Common myeloid progenitor, CD34-positive (primary cell): ENCODE measurements at regions not wholly inside any gene's neighbourhood (a gene's known extent, or its start where the extent isn't known, plus 50 kb on each side); places are given as distances from the start of the nearest gene placed in this dataset.

Experiments
- CTCF ChIA-PET: fragments of 350-600 bp; sonication (Branson Sonifier 250); formaldehyde crosslinking; loops from one replicate; lab custom pipeline; 2021; ENCODE audit warnings: antibody characterized with exemption; lab: Charles Lee
- POLR2A ChIA-PET: fragments of 350-600 bp; sonication (Branson Sonifier 250); formaldehyde crosslinking; loops from one replicate; lab custom pipeline; 2021; ENCODE audit warnings: antibody characterized with exemption; lab: Charles Lee
- DNase-seq, 3 donors: peaks; one replicate each; pipeline versions ENCODE4 v3.0.0 to v3.0.0-alpha.2; 2013
- H3K27ac ChIP-seq, 2 experiments: 1 replicate in 1 of 2; 2 replicates in 1 of 2; pipeline ENCODE4 v1.7.0; 2013; ENCODE audit warnings: inconsistent platforms in 2 of 2, low read length in 2 of 2, mild to moderate bottlenecking in 2 of 2, low read depth in 1 of 2, moderate library complexity in 1 of 2; ENCODE audit not compliant: severe bottlenecking in 2 of 2, insufficient read depth in 1 of 2, poor library complexity in 1 of 2
- H3K27me3 ChIP-seq, 5 experiments: replicated peaks in 2 of 5; 1 replicate in 3 of 5; 2 replicates in 2 of 5; pipeline versions ENCODE4 v1.6.1 to v1.7.0; 2013; ENCODE audit warnings: low read length in 4 of 5, mild to moderate bottlenecking in 2 of 5, moderate library complexity in 2 of 5, inconsistent platforms in 1 of 5; ENCODE audit not compliant: insufficient read depth in 5 of 5, control insufficient read depth in 4 of 5
- H3K36me3 ChIP-seq, 4 experiments: 1 replicate in 2 of 4; 2 replicates in 2 of 4; pipeline versions ENCODE4 v1.6.1 to v1.7.0; 2013; ENCODE audit warnings: low read length in 3 of 4, control low read depth in 1 of 4, mild to moderate bottlenecking in 1 of 4; ENCODE audit not compliant: control insufficient read depth in 4 of 4, insufficient read depth in 4 of 4
- H3K4me1 ChIP-seq, 4 experiments: 1 replicate in 3 of 4; 2 replicates in 1 of 4; pipeline versions ENCODE4 v1.6.1 to v1.7.1; 2013; ENCODE audit warnings: low read length in 3 of 4, mild to moderate bottlenecking in 3 of 4, control low read depth in 1 of 4, inconsistent platforms in 1 of 4, moderate library complexity in 1 of 4; ENCODE audit not compliant: control insufficient read depth in 4 of 4, insufficient read depth in 4 of 4; ENCODE audit errors: control extremely low read depth in 1 of 4
- H3K4me3 ChIP-seq, 7 experiments: 1 replicate in 4 of 7; 2 replicates in 3 of 7; pipeline versions ENCODE4 v1.5.1 to v1.7.0; 2013; ENCODE audit warnings: mild to moderate bottlenecking in 7 of 7, low read length in 6 of 7, moderate library complexity in 6 of 7, inconsistent platforms in 2 of 7, low read depth in 2 of 7, control low read depth in 1 of 7; ENCODE audit not compliant: insufficient read depth in 4 of 7, control insufficient read depth in 1 of 7; ENCODE audit errors: extremely low read depth in 1 of 7
- H3K9me3 ChIP-seq, 5 experiments: 1 replicate in 4 of 5; 2 replicates in 1 of 5; pipeline versions ENCODE4 v1.6.1 to v1.7.1; 2013; ENCODE audit warnings: low read length in 4 of 5, mild to moderate bottlenecking in 2 of 5, inconsistent platforms in 1 of 5, low read depth in 1 of 5, moderate library complexity in 1 of 5; ENCODE audit not compliant: control insufficient read depth in 4 of 5, insufficient read depth in 2 of 5; ENCODE audit errors: control extremely low read depth in 1 of 5
- WGBS: methylation state at CpG from one replicate; pipeline ENCODE4 v1.1.5; 2013; ENCODE audit not compliant: insufficient coverage; 5-methylcytosine and 5-hydroxymethylcytosine counted together

- H3K9me3 ChIP-seq = peaks cover 0 to 8% (median 1%) of the 10 kb centered on the region in 5 experiments
- H3K4me3 ChIP-seq = no peak overlapping the region
- ChIA-PET POLR2A (no interaction called here), CTCF (no interaction called here)
- H3K27ac ChIP-seq = no peak overlapping the region
- H3K36me3 ChIP-seq = no peaks in the 10 kb centered on the region
- DNase-seq = peak in 2 of 3 donors; percentile 26 to 52
- H3K4me1 ChIP-seq = peaks cover 0 to 6% (median 0%) of the 10 kb centered on the region in 4 experiments
- no CpG with 5 or more reads among the region's 2 CpGs for WGBS
- no peaks in the 10 kb centered on the region for H3K27me3 ChIP-seq
These were observed 81.1 kb downstream of the STMND1 start for GRCh38 chr6:17182961-17183360.

- no peaks in the 10 kb centered on the region for H3K27me3 ChIP-seq
These were observed 85.1 kb downstream of the STMND1 start for GRCh38 chr6:17186925-17187324.

GRCh38 chr6:17193106-17193775 lies 87.9 kb upstream of the RBM24 start:
- H3K9me3 ChIP-seq = no peaks in the 10 kb centered on the region
- no peak overlapping the region for H3K27ac ChIP-seq
- 57% methylated on average over 2 of the region's 3 CpGs for WGBS
- no peaks in the 10 kb centered on the region for H3K27me3 ChIP-seq
- no peaks in the 10 kb centered on the region for H3K36me3 ChIP-seq
- ChIA-PET CTCF (no interaction called here), POLR2A (no interaction called here)
- H3K4me1 ChIP-seq = peaks cover 0 to 4% (median 0%) of the 10 kb centered on the region in 4 experiments
- DNase-seq = peak in 2 of 3 donors; percentile 8 to 26
- H3K4me3 ChIP-seq = no peak overlapping the region

More at GRCh38 chr6:17186925-17187324, 85.1 kb downstream of the STMND1 start:
- peaks cover 0 to 3% (median 0%) of the 10 kb centered on the region in 5 experiments for H3K9me3 ChIP-seq
- H3K4me3 ChIP-seq = no peak overlapping the region
- peaks cover 0 to 10% (median 0%) of the 10 kb centered on the region in 4 experiments for H3K4me1 ChIP-seq
- no peaks in the 10 kb centered on the region for H3K36me3 ChIP-seq
- no CpG with 5 or more reads among the region's 1 CpG for WGBS
- CTCF ChIA-PET = no interaction called here
- POLR2A ChIA-PET = no interaction called here
- H3K27ac ChIP-seq = no peak overlapping the region
- DNase-seq = no peak

GRCh38 chr6:17197607-17198006 lies 83.6 kb upstream of the RBM24 start:
- Histone ChIP-seq H3K27me3 (no peaks in the 10 kb centered on the region), H3K9me3 (peaks cover 0 to 5% (median 4%) of the 10 kb centered on the region in 5 experiments), H3K27ac (no peak overlapping the region), H3K4me1 (no peaks in the 10 kb centered on the region), H3K36me3 (no peaks in the 10 kb centered on the region), H3K4me3 (no peak overlapping the region)
- WGBS = 93% methylated on average over 4 of the region's 6 CpGs
- DNase-seq = no peak
- ChIA-PET POLR2A (no interaction called here), CTCF (no interaction called here)

GRCh38 chr6:17200395-17200794 lies 80.8 kb upstream of the RBM24 start:
- Histone ChIP-seq H3K4me1 (no peaks in the 10 kb centered on the region), H3K4me3 (no peak overlapping the region), H3K27ac (no peak overlapping the region), H3K9me3 (peaks cover 0 to 5% (median 4%) of the 10 kb centered on the region in 5 experiments), H3K36me3 (no peaks in the 10 kb centered on the region), H3K27me3 (no peaks in the 10 kb centered on the region)
- POLR2A ChIA-PET = no interaction called here
- 51% methylated on average over 31 of the region's 34 CpGs for WGBS
- DNase-seq = no peak
- CTCF ChIA-PET = interaction anchor here (1.0 kb wide), 1 partner anchor 9 kb away, joined by 4 read pairs; no protein-coding TSS in a partner anchor

GRCh38 chr6:17202526-17202925 lies 78.6 kb upstream of the RBM24 start:
- Histone ChIP-seq H3K4me3 (no peak overlapping the region), H3K9me3 (peaks cover 0 to 10% (median 5%) of the 10 kb centered on the region in 5 experiments), H3K4me1 (no peaks in the 10 kb centered on the region), H3K27ac (no peak overlapping the region), H3K27me3 (no peaks in the 10 kb centered on the region), H3K36me3 (no peaks in the 10 kb centered on the region)
- DNase-seq = no peak
- CTCF ChIA-PET = no interaction called here
- 97% methylated on average over 7 of the region's 7 CpGs for WGBS
- POLR2A ChIA-PET = no interaction called here

GRCh38 chr6:17204533-17204932 lies 76.6 kb upstream of the RBM24 start:
- Histone ChIP-seq H3K36me3 (no peaks in the 10 kb centered on the region), H3K27me3 (no peaks in the 10 kb centered on the region), H3K4me3 (no peak overlapping the region), H3K4me1 (no peaks in the 10 kb centered on the region), H3K9me3 (peaks cover 0 to 10% (median 4%) of the 10 kb centered on the region in 5 experiments), H3K27ac (no peak overlapping the region)
- DNase-seq = peak; percentile 6 to 62 (median 55)
- CTCF ChIA-PET = no interaction called here
- POLR2A ChIA-PET = no interaction called here
- 0% methylated on average over 1 of the region's 1 CpG for WGBS
